ENCODE measurements at regions not wholly inside any gene's neighbourhood (a gene's known extent, or its start where the extent isn't known, plus 50 kb on each side); places are given as distances from the start of the nearest gene placed in this dataset.

DNA sequence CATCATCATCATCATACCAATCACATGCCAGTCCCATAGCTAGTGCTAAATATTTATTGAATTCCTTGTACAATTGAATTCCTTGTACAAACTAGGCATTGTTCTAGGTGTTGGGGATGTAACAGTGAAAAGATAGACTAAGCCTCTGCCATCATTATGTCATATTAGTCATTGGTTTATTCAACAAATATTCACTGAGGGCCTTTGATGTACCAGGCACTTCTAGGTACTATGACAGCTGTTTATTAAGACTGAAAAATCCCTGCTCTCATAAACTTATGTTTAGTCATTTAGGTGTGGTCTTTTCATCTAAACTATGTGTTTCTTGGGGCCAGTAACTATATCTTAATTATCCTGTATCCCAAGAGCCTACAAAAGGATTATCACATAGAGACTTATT, 412.3 kb upstream of the ETAA1 start:
- no peak for DNase-seq

DNA sequence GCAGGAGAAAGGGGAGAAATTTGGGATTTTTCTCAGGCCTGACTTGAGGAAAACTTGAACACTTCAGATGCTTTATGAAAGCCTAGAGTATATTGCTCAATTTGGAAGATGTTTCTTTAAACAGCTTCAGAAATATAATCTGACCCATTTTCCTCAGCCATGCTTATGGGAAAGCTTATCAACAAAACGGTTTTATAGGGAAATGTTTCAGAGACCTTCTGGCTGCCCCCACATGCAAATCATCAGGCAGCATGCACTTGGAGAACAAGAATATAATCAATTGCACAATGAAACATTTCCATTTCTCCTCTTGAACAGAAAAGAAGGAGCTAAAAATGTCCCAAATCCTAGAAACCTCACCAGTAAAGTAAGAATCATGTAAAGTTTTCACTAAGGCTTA, 411.2 kb upstream of the ETAA1 start:
- no peak for DNase-seq

DNA sequence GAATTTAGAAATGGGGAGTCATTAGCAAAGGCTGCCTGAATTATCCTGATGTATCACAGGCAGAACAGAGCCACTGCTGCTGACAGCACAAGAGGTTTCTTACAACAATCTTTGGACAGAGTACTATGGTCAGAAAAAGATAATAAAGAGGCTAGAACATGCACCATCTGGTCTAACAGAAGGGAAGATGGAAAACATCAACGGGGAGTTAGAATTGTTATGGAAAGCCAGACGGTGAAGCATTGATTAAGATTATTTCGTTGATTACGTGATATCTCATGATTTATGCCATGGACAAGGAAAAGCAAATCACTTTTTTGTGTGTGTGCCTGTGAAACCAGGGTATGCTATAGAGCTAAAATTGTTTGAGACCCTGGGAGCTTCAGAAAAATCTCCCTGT, 409.4 kb upstream of the ETAA1 start:
- no peak for DNase-seq

DNA sequence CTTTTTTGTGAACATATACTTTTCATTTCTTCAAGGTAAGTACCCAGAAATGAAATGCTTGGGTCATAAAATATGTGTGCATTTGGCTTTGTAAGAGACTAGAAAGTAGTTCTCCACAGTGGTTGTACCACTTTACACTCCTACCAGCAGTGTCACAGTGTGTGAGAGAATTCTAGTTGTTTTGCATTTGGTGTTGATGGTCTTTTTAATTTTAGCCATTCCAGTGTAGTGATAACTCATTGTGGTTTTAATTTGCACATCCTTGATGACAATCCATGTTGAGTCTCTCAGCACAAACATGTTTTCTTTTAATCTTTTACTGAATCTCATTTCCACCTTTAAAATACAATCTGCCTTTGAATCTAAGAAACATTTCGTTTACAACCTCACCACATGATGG, 402.5 kb upstream of the ETAA1 start:
- no peak for DNase-seq

DNA sequence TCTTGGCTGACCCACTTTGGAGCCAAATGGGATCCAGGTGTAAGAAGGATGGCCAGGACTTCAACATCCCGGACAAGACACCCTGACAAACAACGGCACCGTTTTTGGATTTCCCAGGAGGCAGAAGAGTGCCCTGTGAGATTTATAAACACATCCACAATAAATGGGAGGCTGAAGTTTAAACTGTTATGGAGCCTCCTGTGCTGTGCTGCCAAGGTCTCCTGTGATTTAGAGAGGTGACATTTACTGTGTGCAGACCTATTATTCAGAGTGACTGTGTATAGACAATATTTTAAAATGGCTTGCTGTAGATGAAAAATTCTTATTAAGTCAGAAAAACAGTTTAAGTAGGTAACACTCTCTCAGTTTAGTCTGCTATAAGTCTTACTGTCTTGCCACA, 401.5 kb upstream of the ETAA1 start:
- no peak for DNase-seq

DNA sequence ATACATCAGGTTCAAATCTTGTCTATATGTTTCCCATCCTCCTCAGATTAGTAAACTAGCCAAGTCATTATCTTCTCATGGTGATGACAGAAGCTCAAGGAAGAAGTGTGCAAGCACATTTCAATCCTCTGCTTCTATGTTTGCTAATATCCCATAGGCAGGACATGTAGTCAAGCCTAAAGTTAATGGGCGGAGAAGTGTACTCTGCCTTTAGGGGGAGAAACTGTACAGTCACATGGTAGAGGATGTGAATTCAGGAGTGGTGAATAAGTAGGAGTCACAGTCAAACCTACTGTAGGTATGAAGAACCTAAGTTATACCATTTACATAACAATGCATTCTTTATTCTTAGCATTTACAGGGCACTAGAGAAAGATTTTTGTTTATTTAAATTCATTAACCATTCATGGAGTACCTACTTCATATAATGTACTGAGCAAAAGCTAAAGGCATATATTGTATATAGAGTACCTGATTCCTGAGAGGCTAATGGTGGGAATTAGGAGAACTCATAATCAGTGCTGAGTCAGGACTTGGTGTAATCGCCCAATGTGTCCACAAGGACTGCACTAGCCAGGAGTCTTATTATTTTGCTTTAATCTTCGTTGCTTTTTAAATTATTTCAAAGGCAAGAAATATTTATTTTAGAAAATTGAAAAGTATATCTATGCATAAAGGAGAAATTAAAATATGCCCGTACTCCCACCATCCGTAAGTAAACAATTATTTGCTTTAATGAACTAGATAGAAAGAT, 394.3 kb upstream of the ETAA1 start:
- DNase-seq, result no peak

DNA sequence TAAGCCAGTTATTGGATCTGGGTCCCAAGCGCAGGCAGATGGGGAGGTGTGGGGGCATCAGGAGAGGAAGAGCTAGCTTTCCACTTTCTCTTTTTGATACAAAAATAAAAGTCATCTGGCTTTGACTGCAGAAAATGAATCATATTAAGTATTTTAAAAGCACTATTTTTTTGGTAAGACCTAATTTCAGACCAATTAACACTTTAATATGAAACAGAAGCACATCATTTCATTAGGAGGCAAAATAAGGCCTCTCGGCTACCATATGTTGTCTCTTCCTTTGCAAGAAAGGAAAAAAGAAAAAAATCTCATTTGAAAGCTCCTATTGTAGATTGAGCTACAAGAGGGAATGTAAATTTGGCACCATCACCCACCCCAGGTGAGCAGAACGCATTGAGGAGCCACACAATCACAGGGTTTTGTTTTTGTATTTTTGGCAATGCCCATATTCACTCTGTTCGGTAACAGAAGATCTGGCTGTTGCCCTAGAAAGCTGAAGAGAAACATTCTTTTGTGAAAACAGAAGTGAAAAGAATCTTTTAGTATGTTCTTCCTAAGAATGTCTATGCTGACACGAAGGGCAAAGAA, 390.7 kb upstream of the ETAA1 start:
- no peak for DNase-seq

DNA sequence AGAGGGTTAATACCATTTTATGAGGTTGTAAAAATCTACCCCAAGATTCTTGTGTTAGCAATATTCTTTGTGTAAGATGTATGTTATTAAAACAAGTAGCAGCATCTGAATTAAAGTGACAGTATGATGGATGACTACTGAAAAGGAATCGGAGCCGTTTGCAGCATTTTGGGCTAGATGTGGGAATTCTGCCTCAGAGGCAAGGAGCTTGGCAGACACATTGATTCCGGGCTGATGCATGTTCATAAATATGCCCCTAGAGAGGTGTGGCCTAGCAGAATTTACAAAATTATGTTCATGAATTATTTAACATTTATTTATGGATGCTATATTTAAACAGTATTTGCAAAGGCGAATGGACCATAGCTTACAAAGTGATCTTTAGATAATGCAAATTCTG, 389.0 kb upstream of the ETAA1 start:
- DNase-seq, result no peak

DNA sequence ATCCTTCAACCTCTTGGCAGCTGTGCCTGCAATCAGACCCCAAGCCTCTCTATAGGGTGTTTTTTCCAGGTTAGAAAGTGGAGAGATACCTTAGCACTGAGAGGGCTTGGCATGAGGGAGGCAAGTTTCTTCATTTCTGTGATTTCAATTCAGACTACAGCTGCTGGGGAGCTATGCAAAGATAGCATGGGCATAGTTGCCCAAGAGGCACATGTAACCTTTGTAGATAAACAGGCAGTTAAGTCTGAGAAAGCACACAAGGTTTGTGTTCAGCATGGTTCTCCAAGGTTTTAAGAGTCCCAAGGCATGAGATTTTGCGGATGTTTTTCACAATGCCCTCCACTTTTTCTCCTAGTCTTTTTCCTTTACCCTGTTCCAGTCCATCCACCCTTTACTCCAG, 385.0 kb upstream of the ETAA1 start:
- no peak for DNase-seq

DNA sequence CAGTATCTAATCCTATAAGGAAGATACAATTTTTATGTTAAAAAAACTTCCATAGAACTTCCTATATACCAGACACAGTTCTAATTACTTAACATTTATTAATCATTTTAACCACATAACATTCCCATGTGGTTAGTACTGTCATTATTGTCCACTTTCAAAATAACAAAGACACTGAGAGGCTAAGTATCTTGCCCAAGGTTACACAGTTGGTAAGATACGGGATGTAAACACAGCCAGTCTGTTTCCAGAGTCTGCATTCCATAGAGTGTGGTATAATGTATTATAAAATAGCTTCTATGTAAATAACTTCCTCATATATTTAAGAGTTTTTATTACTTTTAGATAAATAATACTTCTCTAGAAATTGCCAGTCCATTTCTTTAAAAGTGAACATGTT, 383.3 kb upstream of the ETAA1 start:
- no peak for DNase-seq

DNA sequence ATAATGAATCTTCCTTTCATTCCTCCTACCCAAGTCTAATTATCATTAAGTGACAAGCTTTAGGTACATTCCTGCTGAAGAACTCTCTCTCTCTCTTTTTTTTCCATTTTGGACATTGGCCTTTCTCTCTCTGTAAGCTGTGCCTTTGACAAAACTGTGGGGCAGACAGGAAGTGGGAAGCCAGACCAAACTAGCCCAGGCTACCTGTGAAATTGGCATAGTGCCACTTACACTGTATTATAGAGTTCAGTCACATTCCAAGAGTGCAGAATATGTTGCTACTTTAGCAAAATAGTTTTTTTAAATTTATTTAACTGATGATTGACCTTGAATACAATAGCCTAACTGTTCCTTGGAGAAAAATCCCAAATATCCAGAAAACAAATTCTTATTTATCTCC, 381.5 kb upstream of the ETAA1 start:
- DNase-seq, result no peak

DNA sequence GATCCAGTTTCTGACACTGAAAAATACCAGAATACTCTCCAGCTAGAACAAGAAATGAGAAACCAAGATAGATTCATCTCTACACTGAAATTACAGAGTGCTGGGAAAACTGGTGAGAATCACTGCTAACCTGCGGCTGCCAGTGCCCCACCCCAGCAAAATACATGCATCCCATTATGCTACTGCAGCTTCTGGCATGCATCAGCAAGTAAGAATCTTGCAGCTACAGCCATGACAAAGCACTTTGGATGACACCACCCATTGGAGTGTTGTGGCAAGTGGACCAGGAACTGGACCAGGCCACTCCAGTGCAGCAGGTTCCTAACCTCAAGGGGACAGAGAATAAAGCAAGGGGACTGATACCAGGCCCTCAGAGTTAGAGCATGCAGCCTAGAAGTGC, 378.8 kb upstream of the ETAA1 start:
- no peak for DNase-seq

DNA sequence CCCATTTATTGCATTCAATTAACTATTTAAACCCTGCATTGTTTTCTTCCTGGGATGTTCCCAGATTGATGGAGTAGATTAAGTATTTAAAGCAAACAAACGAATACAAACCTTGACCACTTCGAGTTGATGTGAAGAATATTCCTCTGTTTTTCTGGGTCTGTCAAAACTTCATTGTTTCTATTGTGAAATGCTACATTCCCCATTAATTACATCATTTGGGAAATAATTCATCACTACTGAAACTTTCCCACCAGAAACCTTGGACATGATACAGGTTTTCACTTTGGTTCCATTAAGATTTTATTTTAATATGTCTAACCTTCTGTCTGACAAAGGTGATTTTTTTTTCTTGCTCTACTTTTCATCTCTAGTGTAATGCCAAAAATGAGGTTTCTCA, 365.1 kb upstream of the ETAA1 start:
- no peak for DNase-seq

DNA sequence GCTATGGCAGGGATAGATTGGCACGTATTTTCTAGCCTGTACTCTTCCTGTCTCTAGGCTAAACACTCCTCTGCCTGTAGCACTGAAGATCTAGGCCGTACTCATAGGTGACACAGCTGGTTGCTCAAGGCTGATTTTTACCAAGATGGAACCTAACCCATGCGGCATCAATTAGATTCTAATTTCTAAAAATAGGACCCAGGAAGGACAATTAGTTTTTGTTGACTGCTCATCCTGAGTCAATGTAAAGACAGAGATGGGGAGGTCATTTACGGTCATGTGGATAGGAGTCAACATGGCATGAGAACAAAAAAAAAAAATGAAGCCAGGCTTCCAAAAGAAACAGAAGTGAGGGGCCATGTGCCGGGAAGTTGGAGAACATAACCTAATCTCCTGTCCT, 360.7 kb upstream of the ETAA1 start:
- no peak for DNase-seq

DNA sequence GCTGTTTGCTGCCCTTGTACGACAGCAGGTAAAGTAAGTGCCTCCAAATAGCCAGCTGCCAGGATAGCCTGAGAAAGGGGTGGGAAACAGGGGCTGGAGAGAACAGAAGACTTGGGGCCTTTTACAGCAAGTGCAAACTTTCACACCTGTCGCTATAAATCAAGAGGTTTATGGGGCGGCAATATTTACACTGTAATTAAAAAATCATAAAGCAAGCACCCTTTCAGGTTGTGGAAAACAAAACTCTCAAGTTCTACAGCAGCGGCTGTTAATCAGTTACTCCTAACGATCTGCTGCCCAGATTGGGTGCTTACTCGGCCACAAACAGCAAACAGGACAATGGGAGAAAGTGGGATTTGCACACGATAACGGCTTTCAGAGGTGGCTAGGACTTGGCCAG, 359.5 kb upstream of the ETAA1 start:
- peak; percentile 60 for DNase-seq

DNA sequence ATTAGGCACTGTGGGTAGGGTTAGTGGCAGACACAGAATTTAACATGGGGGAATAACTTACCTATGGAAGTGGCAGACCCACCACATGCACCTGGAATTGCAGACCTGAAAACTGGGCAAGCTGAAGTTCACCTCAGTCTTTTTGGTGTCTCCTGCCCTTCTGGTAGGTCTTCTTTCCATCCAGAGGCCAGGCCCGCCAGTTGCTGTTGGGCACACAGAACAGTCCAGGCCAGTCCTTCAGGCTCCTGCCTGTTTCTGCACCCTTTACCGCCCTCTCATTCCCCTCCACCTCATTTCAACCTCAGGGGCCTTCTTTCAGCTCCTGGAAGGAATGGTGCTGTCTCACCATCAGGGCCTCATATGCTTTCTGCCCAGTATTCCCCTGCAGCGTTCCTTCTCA, 358.9 kb upstream of the ETAA1 start:
- DNase-seq, result no peak

DNA sequence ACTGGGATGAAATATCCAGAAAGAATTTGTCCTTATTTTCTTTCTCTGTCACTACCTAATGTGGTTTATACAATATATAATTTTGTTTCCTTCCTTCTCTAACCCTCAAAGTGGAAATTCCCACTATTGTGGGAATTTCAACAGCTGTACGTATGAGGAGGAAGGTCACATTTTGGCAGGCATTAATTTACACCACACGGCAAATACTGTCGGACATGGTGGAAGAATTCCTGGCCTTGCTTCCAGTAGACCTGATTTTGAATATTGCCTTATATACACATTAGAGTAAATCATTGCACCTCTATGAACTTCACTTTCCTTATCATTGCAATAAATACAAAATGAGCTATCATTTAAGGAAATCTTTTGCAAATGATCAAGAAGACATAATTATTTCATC, 358.1 kb upstream of the ETAA1 start:
- DNase-seq, result no peak

DNA sequence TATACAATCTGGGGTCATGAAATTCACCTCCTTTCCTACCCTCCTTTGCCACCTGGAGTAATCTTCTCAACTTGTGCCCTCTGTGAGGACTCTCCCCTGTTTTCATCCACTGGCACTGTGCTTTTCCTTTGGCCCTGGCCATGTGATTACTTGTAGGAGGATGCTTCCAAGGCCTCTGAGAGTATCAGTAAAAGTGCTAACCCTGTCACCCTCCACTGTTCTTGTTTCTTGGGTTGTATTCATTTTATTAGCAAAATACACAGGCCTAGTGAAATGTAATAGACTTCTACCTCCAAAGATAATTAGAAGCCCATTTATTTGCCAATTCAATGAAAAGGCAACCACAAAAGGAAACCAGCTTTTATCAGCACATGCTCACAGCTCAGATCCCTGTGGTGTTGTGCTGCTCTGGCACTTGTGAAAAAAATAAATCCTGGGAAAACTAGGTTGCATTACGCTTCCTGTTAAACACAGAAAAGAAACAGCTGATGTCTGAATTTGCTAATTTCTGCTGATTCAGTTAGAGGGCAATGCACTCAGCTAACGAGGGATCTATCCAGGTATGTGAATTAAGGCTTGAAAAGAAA, 357.5 kb upstream of the ETAA1 start:
- DNase-seq, result no peak

DNA sequence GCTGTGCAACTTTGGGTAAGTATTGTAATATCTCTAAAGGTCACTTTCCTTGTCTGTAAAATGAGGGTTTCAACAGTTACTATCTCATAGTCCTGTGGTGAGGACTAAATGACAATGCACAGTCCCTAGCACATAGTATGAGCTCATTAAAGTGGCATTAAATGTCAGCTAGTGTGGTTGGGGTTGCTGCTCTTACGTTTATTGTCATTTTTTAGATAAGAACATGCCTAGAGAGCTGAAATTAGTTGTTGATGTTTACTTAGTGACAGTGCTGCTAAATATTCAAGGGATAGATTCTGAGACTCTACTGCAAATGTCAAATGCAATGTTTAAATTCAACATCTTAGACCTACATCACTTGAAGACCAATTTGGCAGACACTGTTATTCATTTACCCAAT, 356.1 kb upstream of the ETAA1 start:
- DNase-seq, result no peak

DNA sequence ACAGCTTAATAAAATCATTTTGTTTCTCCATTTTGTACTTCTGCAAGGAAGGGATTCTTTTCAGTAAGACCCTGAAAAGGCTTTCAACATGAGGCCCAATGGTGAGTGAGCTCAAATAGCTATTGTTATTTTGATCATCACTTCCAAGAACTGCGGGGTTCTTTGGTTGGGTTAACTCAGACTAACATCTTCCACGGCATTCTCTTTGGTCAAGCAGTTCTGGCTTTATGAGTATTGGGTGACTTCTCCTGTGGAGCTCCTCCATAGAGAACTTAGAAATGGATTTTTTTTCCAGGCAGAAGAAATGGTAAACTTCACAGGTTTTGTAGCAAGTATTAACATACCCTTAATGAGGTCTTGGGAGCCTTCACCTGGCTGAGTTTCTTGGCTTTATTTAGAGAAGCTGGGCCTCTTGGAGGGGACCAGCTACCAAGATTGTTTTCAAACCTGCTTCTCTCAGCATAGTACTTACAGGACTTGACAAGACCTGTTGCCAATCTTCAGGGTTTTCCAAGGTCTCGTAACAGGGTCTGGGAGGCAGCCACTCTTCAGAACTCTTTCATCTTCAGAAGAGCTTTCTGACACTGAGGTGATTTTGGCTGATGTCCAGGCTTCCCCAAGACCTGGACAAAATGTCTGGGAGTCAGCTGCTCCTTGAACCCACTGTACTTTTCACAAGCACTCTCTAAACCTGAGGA, 353.2 kb upstream of the ETAA1 start:
- DNase-seq, result no peak

DNA sequence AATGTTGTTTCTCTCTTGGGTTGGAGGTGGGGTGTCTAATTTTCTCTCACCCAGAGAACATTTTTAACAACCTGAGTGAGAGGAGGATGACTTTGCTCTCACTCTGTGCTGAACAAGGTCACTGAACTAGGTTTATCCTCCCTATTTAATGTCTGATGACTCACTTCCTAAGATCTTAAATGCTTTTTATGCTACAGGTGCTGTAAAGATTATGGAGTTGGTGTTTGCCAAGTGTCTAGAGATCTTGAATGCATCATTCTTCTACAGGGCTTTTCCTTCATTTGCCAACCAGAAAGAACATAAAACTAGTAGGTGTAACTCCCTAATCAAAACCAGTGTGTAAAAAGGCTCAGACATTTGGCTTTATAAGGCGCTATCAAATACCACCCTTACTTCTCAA, 350.5 kb upstream of the ETAA1 start:
- no peak for DNase-seq

DNA sequence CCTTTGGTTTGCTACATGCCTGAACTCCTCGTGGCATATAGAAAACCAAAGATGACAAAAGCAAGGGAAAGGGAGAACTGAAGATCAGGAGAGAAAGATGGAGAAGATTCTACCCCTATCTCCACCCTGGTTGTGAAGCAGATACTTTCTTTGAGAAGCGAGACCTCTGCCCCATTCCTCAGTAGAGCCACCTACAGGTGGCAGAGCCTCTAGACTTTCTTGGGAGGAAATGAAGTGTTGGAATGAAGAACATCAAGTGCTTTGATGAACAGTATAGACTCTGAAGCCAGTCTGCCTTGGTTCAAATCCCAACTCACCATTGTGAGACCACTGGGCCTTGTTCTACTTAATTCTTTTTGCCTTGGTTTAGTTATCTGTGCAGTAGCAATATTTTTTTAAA, 348.8 kb upstream of the ETAA1 start:
- no peak for DNase-seq

DNA sequence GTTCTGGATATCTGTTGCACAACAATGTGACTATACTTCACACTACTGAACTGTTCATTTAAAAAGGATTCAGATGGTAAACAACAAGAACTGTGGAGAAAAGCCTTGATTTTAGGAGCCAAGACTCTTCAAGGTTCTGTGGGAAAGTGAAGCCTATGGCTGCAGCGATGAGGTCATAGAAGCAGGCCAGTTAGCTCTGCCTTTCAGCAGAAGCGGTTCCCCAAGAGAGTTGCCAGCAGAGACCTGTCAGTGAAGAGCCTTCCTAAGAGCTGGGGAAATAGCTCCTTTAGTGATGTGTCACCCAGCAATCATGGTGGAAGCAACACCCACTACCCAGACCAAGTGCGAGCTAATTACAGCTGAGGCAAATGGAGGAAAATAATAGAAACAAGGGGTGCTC, 346.5 kb upstream of the ETAA1 start:
- DNase-seq, result no peak

DNA sequence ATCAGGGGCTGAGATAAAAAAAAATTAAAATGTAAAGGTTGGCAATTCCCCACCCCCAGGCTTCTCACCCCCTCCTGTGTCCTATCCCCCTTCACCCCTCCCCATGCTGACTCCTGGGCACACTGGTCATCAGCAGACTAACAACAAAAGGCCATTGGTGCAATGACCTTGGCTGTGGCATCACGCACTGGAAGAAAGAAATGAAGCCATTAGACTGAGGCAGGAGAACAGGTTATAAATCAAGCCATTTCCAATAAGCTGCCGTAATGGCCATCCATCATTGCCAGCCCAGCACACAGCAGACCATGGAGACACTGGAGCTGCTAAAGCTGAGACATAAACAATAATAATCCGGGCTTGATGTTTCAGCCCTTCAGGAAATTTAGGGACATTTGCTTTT, 342.4 kb upstream of the ETAA1 start:
- no peak for DNase-seq
